SKM-1 treated with dmso at 0.1 percent for 144 hours (cell line): ENCODE measurements at regions not wholly inside any gene's neighbourhood (a gene's known extent, or its start where the extent isn't known, plus 50 kb on each side); places are given as distances from the start of the nearest gene placed in this dataset.
"Not testable (repeated sequence)": the region's sequence is repeated elsewhere in the genome, so short reads cannot be mapped to it uniquely, and the experiment has no call there.

ENCODE experiments used
- DNase-seq: peaks from one replicate; lab custom pipeline; 2025; ENCODE audit not compliant: unreplicated experiment; lab: John Stamatoyannopoulos, UW

- no peak for DNase-seq
Measured at GRCh38 chr2:234375176-234375880, 121.6 kb downstream of the ARL4C start.

- DNase-seq, result no peak
Measured at GRCh38 chr2:234374736-234375135, 122.1 kb downstream of the ARL4C start.

- no peak for DNase-seq
Measured at GRCh38 chr2:234374150-234374508, 122.8 kb downstream of the ARL4C start.

- no peak for DNase-seq
Measured at GRCh38 chr2:234373481-234374149, 123.3 kb downstream of the ARL4C start.

- no peak for DNase-seq
Measured at GRCh38 chr2:234373060-234373459, 123.8 kb downstream of the ARL4C start.

- DNase-seq, result no peak
Measured at GRCh38 chr2:234372506-234372905, 124.4 kb downstream of the ARL4C start.

- DNase-seq, result no peak
Measured at GRCh38 chr2:234368861-234369261, 128.0 kb downstream of the ARL4C start.

- no peak for DNase-seq
Measured at GRCh38 chr2:234366891-234367290, 130.0 kb downstream of the ARL4C start.

- no peak for DNase-seq
Measured at GRCh38 chr2:234364661-234365060, 132.2 kb downstream of the ARL4C start.

GRCh38 chr2:234363647-234364294 lies 133.1 kb downstream of the ARL4C start:
- no peak for DNase-seq

- no peak for DNase-seq
Measured at GRCh38 chr2:234363011-234363487, 133.8 kb downstream of the ARL4C start.

- not testable (repeated sequence) for DNase-seq
Measured at GRCh38 chr2:234360313-234360975, 136.4 kb downstream of the ARL4C start.

GRCh38 chr2:234357666-234358065 lies 139.2 kb downstream of the ARL4C start:
- DNase-seq, result no peak

GRCh38 chr2:234355808-234356365 lies 141.0 kb downstream of the ARL4C start:
- no peak for DNase-seq

GRCh38 chr2:234355021-234355720 lies 141.7 kb downstream of the ARL4C start:
- DNase-seq, result no peak

GRCh38 chr2:234352270-234352669 lies 144.6 kb downstream of the ARL4C start:
- no peak for DNase-seq

GRCh38 chr2:234351866-234352265 lies 145.0 kb downstream of the ARL4C start:
- DNase-seq, result not testable (repeated sequence)

GRCh38 chr2:234348081-234348480 lies 148.8 kb downstream of the ARL4C start:
- DNase-seq, result no peak

- DNase-seq, result no peak
Measured at GRCh38 chr2:234345921-234346320, 151.0 kb downstream of the ARL4C start.

- no peak for DNase-seq
Measured at GRCh38 chr2:234344012-234344411, 152.9 kb downstream of the ARL4C start.

- no peak for DNase-seq
Measured at GRCh38 chr2:234343372-234343771, 153.5 kb downstream of the ARL4C start.
